HPDE6-E6E7 (cell line): ENCODE measurements at regions not wholly inside any gene's neighbourhood (a gene's known extent, or its start where the extent isn't known, plus 50 kb on each side); places are given as distances from the start of the nearest gene placed in this dataset.
"Not testable (repeated sequence)": the region's sequence is repeated elsewhere in the genome, so short reads cannot be mapped to it uniquely, and the experiment has no call there.

Experiments
- DNase-seq: peaks from one replicate; pipeline ENCODE4 v3.0.0; 2011; ENCODE audit warnings: missing footprints; ENCODE audit errors: extremely low spot score

DNA sequence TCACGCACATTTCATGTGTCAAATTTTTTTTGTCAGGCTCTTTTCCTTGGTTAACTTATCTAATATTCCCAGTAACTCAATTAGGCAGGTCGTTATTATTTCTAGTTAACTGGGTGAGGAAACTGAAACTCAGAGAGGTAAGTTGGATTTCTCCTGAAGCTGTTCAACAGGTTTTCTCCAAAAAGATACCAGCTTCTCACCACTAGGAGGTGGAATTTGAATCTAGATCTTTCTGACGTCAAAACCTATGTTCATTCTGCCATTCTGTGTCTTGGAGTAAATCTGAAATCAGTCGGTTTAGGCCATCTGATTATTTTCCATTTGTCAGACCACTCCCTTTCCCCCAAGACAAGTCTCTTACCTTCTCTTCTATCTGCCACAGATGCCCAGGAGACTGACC, 572.9 kb downstream of the ACTL7B start:
- no peak for DNase-seq

GRCh38 chr9:108281696-108282095, 574.1 kb downstream of the ACTL7B start:
- no peak for DNase-seq

DNA sequence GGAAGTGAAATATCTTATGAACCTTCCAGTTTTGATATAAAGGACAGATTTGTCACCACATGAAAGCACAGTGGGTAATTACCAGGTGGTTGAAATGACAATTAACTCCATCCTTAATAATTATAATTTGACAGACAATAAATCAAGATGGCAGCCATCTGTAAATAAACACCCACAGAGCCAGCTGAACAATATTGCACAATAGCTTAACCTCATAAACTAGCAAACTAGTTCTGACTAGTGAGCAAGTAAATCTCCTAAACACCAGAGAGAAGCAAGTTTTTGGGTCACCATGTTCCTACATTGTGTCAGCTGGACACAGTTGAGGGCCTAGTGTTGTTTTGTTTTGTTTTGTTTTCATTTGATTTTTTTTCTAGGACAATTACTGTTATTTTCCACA, 577.4 kb downstream of the ACTL7B start:
- DNase-seq = no peak

DNA sequence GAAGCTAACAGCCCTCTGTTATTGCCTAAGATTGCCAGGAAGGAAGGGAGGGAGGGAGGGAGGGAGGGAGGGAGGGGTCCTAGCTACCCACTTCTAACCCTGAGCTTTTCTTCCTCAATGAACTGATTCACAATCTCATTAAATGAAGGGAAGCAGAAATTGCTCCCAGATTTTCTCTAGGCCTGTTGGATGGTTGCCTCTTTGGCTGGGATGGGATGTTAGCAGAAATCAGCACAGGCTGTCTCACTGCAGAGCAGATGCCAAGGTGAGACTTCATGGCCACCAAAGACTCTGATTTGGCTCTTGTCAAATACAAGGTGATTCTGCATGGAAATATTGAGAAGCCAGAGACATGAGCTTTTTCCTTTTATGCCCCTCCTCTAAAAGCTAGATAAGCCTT, 578.6 kb downstream of the ACTL7B start:
- DNase-seq = no peak

GRCh38 chr9:108275906-108276305, 579.9 kb downstream of the ACTL7B start:
- no peak for DNase-seq

- DNase-seq = no peak
These were observed 580.8 kb downstream of the ACTL7B start for GRCh38 chr9:108274971-108275370.

- DNase-seq = no peak
These were observed 581.8 kb downstream of the ACTL7B start for GRCh38 chr9:108273988-108274387.

DNA sequence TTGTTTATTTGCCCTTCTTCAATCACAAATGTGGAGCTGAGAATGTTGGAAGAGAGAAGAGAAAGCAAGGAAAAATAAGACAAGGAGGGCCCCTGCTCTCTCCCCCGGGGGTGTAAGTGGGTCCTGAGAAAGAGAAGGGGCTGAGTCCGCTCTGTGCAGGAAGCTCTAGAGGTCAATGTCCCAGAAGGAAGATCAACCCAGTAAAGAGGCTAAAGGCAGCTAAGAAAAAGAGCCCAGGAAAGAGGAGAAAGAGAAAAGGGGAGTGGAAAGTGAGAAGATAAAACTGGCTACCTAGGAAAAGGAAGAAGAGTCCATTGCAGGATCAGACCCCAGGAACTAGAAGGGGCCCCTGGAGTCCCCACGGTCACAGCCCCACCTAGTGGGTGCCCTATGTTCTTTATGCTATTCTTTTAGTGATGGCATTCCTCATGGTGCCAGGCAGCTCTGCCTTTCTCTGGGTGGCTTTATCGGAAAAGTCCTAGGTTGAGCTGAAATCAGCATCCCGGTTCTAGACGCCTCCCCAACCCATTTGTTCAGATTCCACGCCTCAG, 583.4 kb downstream of the ACTL7B start:
- peak; percentile 82 for DNase-seq

DNA sequence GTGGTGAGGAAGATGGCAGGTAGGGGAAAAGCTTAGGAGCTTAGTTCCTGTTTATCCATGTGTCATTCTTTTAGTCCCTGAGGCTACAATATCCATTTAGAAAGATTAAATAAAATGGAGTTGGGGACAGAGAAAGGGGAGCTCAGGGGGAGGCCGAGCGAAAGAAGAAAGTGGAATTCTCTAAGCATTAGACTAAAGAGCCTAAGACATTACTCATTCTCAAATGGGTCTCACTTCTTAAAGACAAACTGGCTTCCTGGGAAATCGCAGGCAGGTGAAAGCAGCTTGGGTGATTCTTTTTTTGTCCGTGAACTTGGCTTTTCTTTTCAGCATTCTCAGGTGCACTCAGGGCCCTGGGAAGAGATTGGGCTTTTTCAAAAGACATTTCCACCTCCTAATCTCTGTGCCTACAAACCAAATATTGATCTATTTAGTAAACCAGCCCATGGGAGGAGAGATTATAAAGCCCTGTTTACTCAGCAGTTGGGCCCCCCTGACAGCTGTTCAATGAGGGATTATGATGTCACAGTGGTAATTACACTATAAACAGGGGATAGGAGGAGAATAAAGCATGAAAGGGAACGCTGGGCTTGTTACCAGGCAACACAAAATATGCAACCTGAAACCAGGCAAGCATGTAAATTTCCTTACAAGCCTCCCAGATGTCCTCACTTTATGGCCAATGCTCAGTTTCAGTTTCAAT, 584.0 kb downstream of the ACTL7B start:
- peak; percentile 49 for DNase-seq

DNA sequence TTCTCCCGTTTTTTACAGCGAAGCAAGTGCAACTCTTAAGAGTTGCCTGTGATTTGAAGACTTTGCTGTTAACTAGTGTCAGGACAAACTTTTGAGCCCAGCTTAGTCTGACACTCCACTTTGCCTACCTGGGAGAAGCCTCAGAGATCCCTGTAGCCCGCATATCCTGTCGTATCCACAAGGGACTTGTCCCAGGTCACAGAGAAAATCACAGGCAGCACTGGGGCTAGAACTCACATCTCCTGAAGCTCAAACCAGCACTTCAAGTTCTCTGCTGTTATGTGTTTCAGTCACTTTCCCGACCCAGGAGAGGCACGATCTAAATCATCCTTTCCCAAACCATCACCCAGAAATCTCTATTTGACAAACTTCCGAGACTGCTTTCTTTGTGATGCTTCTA, 584.5 kb downstream of the ACTL7B start:
- DNase-seq = no peak

DNA sequence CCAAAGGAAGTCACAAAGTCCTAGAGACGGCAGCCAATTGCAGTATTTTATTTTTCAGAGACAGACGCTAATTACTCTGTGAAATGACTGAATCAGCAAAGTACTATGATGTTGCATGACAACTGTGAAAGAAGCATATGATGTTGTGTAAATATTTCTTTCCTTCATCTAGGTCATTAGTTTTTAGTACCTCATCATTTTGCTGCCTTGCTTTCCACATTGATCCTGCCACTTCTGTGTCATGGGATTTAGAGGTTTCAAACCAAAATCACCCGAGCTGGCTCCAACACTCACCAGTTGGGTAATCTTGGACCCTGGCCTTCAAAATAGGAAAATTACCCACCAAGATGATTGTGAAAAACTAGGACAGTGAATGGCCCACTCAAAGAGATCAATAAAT, 585.2 kb downstream of the ACTL7B start:
- DNase-seq = no peak

GRCh38 chr9:108270051-108270450, 585.7 kb downstream of the ACTL7B start:
- DNase-seq = no peak

DNA sequence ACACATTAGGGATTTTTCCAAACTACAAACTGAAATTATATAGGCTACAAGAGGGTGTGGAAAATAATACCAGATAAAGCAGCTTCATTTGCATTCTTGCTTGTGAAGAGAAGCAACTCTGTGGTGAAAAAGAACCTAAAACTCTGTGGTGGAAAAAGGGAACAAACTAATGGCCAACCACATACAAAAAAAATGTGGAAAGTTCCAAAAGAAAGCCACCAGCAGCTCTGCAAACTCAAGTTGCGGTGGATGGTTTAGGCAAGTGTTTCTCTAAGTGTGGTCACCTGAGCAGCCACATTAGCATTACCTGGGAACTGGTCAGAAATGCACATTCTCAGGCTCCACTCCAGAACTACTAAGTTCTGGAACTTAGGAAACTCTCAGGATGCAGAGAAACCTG, 586.4 kb downstream of the ACTL7B start:
- no peak for DNase-seq

- DNase-seq = no peak
These were observed 590.7 kb downstream of the ACTL7B start for GRCh38 chr9:108265065-108265464.

- no peak for DNase-seq
These were observed 591.7 kb downstream of the ACTL7B start for GRCh38 chr9:108264093-108264492.

DNA sequence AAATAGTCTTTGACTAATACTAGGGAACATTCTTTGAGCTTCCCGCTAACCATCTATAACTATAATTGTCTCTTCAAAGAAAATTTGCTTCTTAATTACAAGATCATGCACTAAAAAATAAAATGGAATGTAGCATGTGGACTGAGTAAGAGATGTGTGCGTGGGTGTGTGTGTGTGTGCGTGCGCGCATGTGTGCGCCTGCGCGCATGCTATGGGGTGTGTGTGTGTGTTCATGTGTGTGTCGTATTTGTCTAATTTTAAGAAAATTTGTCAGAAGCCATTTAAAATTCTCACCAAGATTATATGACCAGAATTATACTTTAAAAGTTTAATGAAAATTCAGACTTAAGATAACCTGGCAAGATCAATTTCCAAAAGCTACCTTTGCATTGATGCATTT, 593.0 kb downstream of the ACTL7B start:
- no peak for DNase-seq

GRCh38 chr9:108259917-108260675, 595.7 kb downstream of the ACTL7B start:
- peak; percentile 71 for DNase-seq

- DNase-seq = no peak
These were observed 597.1 kb downstream of the ACTL7B start for GRCh38 chr9:108258640-108259039.

DNA sequence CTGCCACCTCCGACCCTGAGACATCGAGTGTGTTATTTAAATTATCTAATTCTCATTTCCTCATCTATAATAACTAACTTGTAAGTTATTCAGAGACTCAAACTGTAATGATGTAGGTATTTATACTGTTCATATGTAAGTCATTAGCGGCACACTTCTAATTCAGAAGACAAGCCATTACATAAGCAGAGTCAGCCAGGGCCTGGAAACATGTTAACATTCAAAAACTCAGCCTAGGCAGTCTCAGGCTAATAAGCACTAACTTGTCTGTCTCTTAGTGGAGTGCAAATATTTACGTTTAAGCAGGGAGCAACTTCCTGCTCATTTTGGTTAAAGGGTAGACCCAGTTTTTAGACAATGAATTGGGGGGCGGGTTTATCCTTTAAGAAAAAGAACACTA, 598.4 kb downstream of the ACTL7B start:
- no peak for DNase-seq

DNA sequence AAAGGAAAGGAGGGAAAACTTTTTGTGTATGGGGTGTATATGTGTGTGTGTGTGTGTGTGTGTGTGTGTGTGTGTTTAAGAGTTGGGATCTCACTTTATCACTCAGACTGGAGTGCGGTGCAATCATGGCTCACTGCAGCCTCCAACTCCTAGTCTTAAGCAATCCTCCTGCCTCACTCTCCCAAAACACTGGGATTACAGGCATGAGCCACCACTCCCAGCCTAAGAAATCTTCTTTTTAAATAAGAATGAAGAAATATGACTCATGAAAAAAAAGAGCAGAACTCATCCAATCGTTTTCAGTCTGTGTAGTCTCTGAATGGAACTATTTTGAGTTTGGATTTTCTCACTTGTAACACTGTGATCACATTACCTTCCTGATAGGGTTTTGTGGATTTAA, 601.5 kb downstream of the ACTL7B start:
- no peak for DNase-seq

- not testable (repeated sequence) for DNase-seq
These were observed 608.4 kb downstream of the ACTL7B start for GRCh38 chr9:108247391-108247790.

DNA sequence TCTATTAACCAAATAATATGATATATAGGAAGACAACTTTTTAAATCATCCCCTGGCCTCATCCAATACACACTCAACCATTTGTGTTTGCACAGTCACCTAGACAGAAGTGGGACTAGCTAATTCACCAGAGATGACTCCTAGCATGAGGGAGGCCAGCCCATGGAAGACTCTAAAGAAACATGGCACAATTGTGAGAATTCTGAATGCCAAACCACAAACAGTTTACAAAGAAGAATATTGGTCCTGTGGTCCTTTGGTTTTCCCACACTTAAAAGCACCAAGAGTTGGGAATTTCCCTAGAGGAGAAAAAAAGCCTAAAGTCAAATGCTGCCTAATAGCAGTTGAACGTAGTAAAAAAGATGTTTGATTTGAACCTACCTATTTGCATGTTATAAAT, 609.9 kb downstream of the ACTL7B start:
- no peak for DNase-seq

DNA sequence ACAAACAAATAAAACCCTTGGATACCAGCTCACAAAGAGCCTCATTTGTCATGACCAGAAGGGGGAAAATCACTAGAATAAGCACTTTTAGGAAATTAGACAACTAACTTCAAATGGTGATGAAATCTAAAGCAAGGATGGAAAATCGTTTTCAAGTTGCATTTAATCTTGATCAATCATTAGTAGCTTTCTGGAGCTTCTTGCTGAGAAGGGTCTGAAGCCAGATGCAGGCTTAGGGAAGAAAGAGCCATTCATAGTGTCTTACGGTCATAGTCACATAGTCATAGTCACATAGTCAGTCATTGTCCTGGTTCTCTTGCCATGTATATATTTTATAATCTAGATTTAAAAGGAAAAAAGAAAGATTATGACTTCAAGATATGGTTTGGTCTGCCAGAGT, 610.5 kb downstream of the ACTL7B start:
- no peak for DNase-seq
